Psoas muscle (tissue), 7 donors: ENCODE measurements at regions not wholly inside any gene's neighbourhood (a gene's known extent, or its start where the extent isn't known, plus 50 kb on each side); places are given as distances from the start of the nearest gene placed in this dataset.
"Not testable (repeated sequence)": the region's sequence is repeated elsewhere in the genome, so short reads cannot be mapped to it uniquely, and the experiment has no call there.

Experiments
- ATAC-seq, 4 donors: fragments of 200-7000 bp; cut with Tn5 transposase; one replicate each; pipeline ENCODE4 v1.9.1; 2020; ENCODE audit warnings: moderate library complexity in 3 of 4, mild to moderate bottlenecking in 2 of 4
- DNase-seq, 2 donors: peaks; one replicate each; pipeline ENCODE4 v3.0.0-alpha.2; 2020
- H3K27ac ChIP-seq: fragments of 200-600 bp; one replicate; pipeline ENCODE4 v1.8.0; 2022
- H3K27me3 ChIP-seq, 3 donors: fragments of 200-600 bp in 1 of 3; one replicate each; pipeline versions ENCODE4 v1.6.1 to v1.8.0; 2013 to 2022; ENCODE audit warnings: low read length in 2 of 3, mild to moderate bottlenecking in 2 of 3, moderate library complexity in 1 of 3; ENCODE audit not compliant: insufficient read depth in 3 of 3
- H3K36me3 ChIP-seq, 2 donors: fragments of 200-600 bp in 1 of 2; one replicate each; pipeline versions ENCODE4 v1.6.1 to v1.8.0; 2013 to 2022; ENCODE audit warnings: low read depth in 1 of 2, mild to moderate bottlenecking in 1 of 2, moderate library complexity in 1 of 2; ENCODE audit not compliant: insufficient read depth in 1 of 2
- H3K4me1 ChIP-seq: fragments of 200-600 bp; one replicate; pipeline ENCODE4 v1.8.0; 2022
- H3K4me3 ChIP-seq: fragments of 200-600 bp; one replicate; pipeline ENCODE4 v1.8.0; 2022; ENCODE audit warnings: mild to moderate bottlenecking
- H3K9me3 ChIP-seq: fragments of 200-600 bp; one replicate; pipeline ENCODE4 v1.8.0; 2022
- WGBS, 3 donors: extraction: QIAGEN DNeasy Blood & Tissue Kit; methylation state at CpG; one replicate each; pipeline versions ENCODE4 v1.1.6 to v1.1.7; 2013; 5-methylcytosine and 5-hydroxymethylcytosine counted together
- intact Hi-C, 2 donors: fragments of 100-400 bp; cut with DNase I; formaldehyde crosslinking; loops; one replicate each; pipeline versions ENCODE4 v1.11.0 to v1.14.2; 2022
- TF ChIP-seq, protein P1 (sequence below): fragments of 200-600 bp; IDR thresholded peaks from one replicate; pipeline ENCODE4 v1.8.0; 2022; ENCODE audit warnings: antibody characterized with exemption
- donor health status: healthy with polysubstance abuse.
- donor health status: DM: no; HTN: no; CAD: no; lungs with moderate emphysema.
- donor health status: Bipolar disorder and iron deficiency.
- donor health status: healthy.
- donor health status: DM: yes; HTN: yes; CAD: no.
- donor health status: DM: no; HTN: no; CAD: no.
- donor health status: DM: yes; HTN: yes; CAD: no.

DNA sequence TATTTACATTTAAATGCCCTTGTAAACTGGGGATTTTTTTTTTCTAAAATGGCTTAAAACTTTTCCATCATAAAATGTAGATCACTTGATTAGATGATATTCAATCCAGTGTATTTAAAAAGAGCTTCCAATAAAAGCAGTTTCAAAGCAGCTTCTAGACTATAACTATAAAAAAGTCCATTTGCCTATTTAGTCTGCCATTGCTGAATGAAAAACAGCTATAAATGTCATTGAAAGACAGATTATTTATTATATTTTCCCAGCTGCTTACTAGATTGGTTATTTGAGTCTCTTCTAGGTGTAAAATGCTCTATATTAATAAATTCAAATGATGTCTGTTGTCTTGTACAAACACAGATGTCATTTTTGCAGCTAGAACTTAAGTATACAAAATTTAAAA is 414.8 kb downstream of the RMST start:
- ATAC-seq, result no peak
- Histone ChIP-seq H3K4me3 (no peak overlapping the region), H3K36me3 (no peaks in the 10 kb centered on the region), H3K9me3 (no peaks in the 10 kb centered on the region), H3K27ac (no peak overlapping the region), H3K4me1 (no peaks in the 10 kb centered on the region), H3K27me3 (no peaks in the 10 kb centered on the region)
- no peak for DNase-seq
- TF ChIP-seq, protein P1, sequence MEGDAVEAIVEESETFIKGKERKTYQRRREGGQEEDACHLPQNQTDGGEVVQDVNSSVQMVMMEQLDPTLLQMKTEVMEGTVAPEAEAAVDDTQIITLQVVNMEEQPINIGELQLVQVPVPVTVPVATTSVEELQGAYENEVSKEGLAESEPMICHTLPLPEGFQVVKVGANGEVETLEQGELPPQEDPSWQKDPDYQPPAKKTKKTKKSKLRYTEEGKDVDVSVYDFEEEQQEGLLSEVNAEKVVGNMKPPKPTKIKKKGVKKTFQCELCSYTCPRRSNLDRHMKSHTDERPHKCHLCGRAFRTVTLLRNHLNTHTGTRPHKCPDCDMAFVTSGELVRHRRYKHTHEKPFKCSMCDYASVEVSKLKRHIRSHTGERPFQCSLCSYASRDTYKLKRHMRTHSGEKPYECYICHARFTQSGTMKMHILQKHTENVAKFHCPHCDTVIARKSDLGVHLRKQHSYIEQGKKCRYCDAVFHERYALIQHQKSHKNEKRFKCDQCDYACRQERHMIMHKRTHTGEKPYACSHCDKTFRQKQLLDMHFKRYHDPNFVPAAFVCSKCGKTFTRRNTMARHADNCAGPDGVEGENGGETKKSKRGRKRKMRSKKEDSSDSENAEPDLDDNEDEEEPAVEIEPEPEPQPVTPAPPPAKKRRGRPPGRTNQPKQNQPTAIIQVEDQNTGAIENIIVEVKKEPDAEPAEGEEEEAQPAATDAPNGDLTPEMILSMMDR, result no peak
- intact Hi-C loops, result no loop called here

DNA sequence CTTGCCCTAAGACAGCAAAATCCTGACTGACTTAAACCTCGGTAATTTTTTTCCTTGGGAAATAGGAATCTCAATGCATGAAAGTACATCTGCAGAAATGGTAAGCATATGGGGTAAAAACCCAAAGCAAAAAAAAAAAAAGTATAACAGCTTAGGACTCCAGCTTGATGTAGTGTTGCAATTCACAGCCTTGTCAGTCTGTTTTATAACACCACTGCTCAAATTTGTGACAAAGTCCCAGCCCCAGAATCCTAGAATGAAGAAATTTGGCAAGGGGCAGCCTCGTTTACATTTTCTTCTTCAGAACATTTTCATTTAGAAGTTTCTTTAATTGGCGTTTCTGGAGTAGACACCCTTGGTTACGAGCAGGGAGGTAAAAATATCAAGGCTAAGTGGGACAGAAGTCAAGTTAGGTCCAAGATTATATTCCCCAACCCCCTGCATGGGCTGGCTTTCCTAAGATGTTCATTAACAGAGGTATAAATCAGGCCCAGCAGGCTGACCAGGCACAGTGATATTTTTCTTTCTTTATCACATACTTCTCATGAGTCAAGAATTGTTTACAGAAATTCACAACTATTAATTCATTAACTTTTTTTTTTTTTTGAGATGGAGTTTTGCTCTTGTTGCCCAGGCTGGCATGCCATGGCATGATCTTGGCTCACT is 424.0 kb downstream of the RMST start:
- no peaks in the 10 kb centered on the region for H3K4me1 ChIP-seq
- TF ChIP-seq, protein P1, result no peak
- H3K9me3 ChIP-seq, result no peaks in the 10 kb centered on the region
- WGBS, 3 donors, result 66 to 73% (median 68%) methylated on average over 4 of the region's 4 CpGs
- DNase-seq, result no peak
- intact Hi-C loops, result no loop called here
- H3K27ac ChIP-seq, result no peak overlapping the region
- ATAC-seq, result no peak
- no peaks in the 10 kb centered on the region for H3K27me3 ChIP-seq
- no peaks in the 10 kb centered on the region for H3K36me3 ChIP-seq
- H3K4me3 ChIP-seq, result no peak overlapping the region

DNA sequence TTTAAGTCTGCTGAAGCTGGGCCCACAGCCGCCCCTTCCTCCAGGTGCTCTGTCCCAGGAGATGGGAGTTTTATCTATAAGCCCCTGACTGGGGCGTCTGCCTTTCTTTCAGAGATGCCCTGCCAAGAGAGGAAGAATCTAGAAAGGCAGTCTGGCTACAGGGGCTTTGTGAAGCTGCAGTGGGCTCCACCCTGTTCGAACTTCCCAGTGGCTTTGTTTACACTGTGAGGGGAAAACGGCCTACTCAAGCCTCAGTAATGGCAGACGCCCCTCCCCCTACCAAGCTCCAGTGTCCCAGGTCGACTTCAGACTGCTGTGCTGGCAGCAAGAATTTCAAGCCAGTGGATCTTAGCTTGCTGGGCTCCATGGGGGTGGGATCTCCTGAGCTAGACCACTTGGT is 435.3 kb downstream of the RMST start:
- H3K27me3 ChIP-seq, H3K27ac ChIP-seq, H3K4me3 ChIP-seq, ATAC-seq, DNase-seq, intact Hi-C loops, H3K9me3 ChIP-seq, H3K4me1 ChIP-seq, H3K36me3 ChIP-seq: not testable (repeated sequence)
- 35 to 43% (median 40%) methylated on average over 6 of the region's 6 CpGs for WGBS, 3 donors

DNA sequence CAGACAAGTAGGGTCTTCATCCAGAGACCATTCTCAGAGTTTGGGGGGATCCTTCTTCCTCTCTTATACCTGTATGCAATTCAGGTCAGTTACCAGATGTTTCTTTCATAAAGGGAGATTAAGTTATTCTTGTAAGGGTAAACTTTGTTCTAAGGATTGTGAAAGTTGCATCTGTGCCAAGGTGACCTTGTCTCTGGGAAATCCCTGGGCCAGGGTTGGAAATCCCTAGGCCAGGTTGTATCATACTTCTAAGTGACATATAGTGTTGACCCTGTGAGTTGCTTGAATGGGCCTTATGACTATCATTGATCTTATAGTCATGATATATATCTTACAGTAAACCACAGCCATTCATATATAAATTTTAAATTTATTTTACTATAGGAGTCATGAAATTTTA is 436.9 kb downstream of the RMST start:
- Histone ChIP-seq H3K4me1 (no peaks in the 10 kb centered on the region), H3K27ac (no peak overlapping the region), H3K9me3 (no peaks in the 10 kb centered on the region), H3K27me3 (no peaks in the 10 kb centered on the region), H3K36me3 (no peaks in the 10 kb centered on the region), H3K4me3 (no peak overlapping the region)
- TF ChIP-seq, protein P1, result no peak
- intact Hi-C loops, result no loop called here
- ATAC-seq (no peak), DNase-seq (no peak)

DNA sequence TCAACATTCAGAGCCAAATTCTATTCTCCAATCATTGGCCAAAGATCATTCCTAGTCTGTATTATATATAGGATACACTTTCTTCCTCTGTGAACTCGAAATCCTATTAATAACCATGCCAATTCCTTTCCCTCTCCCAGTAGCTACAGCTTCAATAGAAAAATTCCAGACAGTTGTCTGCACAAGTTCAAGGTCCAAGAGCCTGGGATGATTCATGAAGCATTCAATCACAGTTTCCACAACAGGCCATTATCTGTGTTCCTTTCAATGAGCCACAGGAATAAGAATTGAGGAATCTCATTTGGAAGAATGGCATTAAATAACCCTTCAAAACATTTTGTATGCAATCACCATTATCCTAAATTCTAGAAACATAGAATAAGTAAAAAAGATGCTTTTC is 437.4 kb downstream of the RMST start:
- no peak overlapping the region for H3K4me3 ChIP-seq
- 39 to 57% (median 50%) methylated on average over 1 of the region's 1 CpG for WGBS, 3 donors
- H3K27me3 ChIP-seq, result no peaks in the 10 kb centered on the region
- no peaks in the 10 kb centered on the region for H3K9me3 ChIP-seq
- DNase-seq, result no peak
- H3K36me3 ChIP-seq, result no peaks in the 10 kb centered on the region
- ATAC-seq, result no peak
- no peaks in the 10 kb centered on the region for H3K4me1 ChIP-seq
- TF ChIP-seq, protein P1, result no peak
- intact Hi-C loops, result no loop called here
- H3K27ac ChIP-seq, result no peak overlapping the region
